ENCODE measurements at regions not wholly inside any gene's neighbourhood (a gene's known extent, or its start where the extent isn't known, plus 50 kb on each side); places are given as distances from the start of the nearest gene placed in this dataset.
A peak's percentile ranks its signal among the peaks of the same experiment; 100 is the strongest.

- TF ChIP-seq CTCF (IDR thresholded peaks at IDR 0.05; ENCODE audit: insufficient read depth, missing control alignments) = no peak
- DNase-seq (ENCODE audit: insufficient read length, low spot score) (no peak), FAIRE-seq (no peak)
Observed at GRCh38 chr1:90650401-90650800, 66.7 kb downstream of the BARHL2 start.

GRCh38 chr1:90640325-90640724 is 76.8 kb downstream of the BARHL2 start:
- no peak for DNase-seq (ENCODE audit: insufficient read length, low spot score)
- no peak for TF ChIP-seq CTCF (IDR thresholded peaks at IDR 0.05; ENCODE audit: insufficient read depth, missing control alignments)
- FAIRE-seq = no peak

- FAIRE-seq (peak; percentile 80), DNase-seq (ENCODE audit: insufficient read length, low spot score) (peak; percentile 34)
- TF ChIP-seq CTCF (IDR thresholded peaks at IDR 0.05; ENCODE audit: insufficient read depth, missing control alignments) = no peak
Observed at GRCh38 chr1:90622666-90623065, 94.4 kb downstream of the BARHL2 start.

GRCh38 chr1:90621986-90622385 is 95.1 kb downstream of the BARHL2 start:
- DNase-seq (ENCODE audit: insufficient read length, low spot score) = no peak
- no peak for FAIRE-seq
- TF ChIP-seq CTCF (IDR thresholded peaks at IDR 0.05; ENCODE audit: insufficient read depth, missing control alignments) = no peak

GRCh38 chr1:90616395-90616794 is 100.7 kb downstream of the BARHL2 start:
- TF ChIP-seq CTCF (IDR thresholded peaks at IDR 0.05; ENCODE audit: insufficient read depth, missing control alignments) = peak; percentile 40
- FAIRE-seq (no peak), DNase-seq (ENCODE audit: insufficient read length, low spot score) (no peak)

GRCh38 chr1:90614872-90615271 is 102.2 kb downstream of the BARHL2 start:
- peak; percentile 26 for TF ChIP-seq CTCF (IDR thresholded peaks at IDR 0.05; ENCODE audit: insufficient read depth, missing control alignments)
- no peak for DNase-seq (ENCODE audit: insufficient read length, low spot score)
- no peak for FAIRE-seq

- no peak for TF ChIP-seq CTCF (IDR thresholded peaks at IDR 0.05; ENCODE audit: insufficient read depth, missing control alignments)
- DNase-seq (ENCODE audit: insufficient read length, low spot score) = no peak
- FAIRE-seq = no peak
Observed at GRCh38 chr1:90613371-90613770, 103.7 kb downstream of the BARHL2 start.
